ENCODE measurements at regions not wholly inside any gene's neighbourhood (a gene's known extent, or its start where the extent isn't known, plus 50 kb on each side); places are given as distances from the start of the nearest gene placed in this dataset.

DNA sequence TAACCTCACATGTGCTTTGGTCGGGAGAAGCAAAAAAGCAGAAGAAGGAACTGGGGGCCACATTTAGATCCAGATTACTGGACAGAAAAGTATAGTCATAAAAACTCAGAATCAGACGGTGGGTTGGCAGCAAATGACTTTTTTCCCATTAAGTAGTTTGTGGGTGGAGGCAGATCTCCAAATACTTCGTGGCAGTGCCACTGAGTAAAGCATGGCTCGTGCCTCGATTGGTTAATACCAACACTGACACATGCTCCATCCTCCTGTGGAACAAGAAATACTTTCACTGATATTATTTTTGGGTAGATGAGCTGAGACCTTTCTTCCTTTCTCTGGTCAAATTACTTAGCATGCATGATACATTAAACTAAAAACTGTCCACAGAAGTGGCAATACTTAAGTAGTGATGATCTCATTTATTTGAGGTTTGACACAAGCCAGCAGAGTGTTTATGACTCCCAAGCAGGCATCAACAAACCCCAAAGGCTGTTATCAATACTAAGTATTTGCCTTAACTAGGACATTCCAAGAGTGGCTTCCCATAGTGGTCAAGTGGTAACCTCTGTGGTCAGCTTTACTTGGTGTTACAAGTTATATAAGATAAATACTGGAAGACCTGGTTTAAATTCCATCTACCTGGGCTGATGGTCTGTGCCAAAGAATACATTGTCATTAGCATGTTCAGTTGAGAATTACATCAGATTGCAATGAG lies 500.0 kb upstream of the RUNX1 start:
- H3K36me3 ChIP-seq (ENCODE audit: control insufficient read depth, insufficient read depth, low read length) = no peaks in the 10 kb centered on the region
- peaks cover 5% of the 10 kb centered on the region for H3K4me1 ChIP-seq (ENCODE audit: control insufficient read depth, insufficient read depth, low read length)
- no peak overlapping the region for H3K4me3 ChIP-seq (ENCODE audit: low read length)
- no peaks in the 10 kb centered on the region for H3K9me3 ChIP-seq (ENCODE audit: control insufficient read depth, low read length)
- H3K9ac ChIP-seq (ENCODE audit: low read length) = no peak overlapping the region
- no peaks in the 10 kb centered on the region for H3K27me3 ChIP-seq (ENCODE audit: control insufficient read depth, insufficient read depth, low read length)

DNA sequence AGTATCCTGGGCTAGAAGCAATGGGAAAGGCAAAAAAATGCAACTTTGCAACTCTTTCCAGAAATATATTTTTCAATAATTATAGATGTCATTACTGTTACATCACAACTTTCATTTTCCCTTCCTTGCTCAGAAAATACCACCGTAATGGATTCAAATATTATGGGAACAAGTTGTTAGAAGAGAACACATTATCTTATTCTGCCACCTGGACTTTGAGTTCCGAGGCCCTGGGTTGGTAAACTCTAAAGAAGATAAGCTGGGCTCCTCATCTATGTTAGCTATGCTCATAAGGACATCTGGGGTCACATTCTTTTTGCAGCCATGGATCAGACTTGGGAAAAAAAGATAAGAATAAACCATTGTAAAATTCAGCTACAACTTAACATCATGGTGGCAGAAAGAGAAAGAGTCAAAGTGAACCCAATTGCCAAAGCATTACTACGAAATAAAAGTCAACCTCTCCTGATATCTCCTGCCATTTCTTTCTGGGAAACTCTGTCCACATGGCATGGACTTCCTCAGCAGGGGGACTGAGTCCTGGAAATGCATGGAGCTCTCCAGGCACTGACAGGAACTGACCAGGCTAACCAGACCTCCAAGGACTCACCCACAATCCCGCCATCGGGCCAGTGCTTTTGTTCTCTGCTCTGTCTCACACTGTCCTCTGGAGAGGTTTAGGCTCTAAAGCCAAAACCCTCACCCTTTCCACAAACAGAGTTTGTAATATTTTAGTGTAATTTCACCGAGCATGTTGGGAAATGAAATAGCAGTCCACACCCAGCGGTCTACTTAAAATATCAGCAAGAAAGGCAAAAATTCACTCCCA lies 499.1 kb upstream of the RUNX1 start:
- H3K9ac ChIP-seq (ENCODE audit: low read length) = no peak overlapping the region
- peaks cover 5% of the 10 kb centered on the region for H3K4me1 ChIP-seq (ENCODE audit: control insufficient read depth, insufficient read depth, low read length)
- H3K9me3 ChIP-seq (ENCODE audit: control insufficient read depth, low read length) = no peaks in the 10 kb centered on the region
- no peak overlapping the region for H3K4me3 ChIP-seq (ENCODE audit: low read length)
- H3K36me3 ChIP-seq (ENCODE audit: control insufficient read depth, insufficient read depth, low read length) = no peaks in the 10 kb centered on the region
- H3K27me3 ChIP-seq (ENCODE audit: control insufficient read depth, insufficient read depth, low read length) = no peaks in the 10 kb centered on the region

DNA sequence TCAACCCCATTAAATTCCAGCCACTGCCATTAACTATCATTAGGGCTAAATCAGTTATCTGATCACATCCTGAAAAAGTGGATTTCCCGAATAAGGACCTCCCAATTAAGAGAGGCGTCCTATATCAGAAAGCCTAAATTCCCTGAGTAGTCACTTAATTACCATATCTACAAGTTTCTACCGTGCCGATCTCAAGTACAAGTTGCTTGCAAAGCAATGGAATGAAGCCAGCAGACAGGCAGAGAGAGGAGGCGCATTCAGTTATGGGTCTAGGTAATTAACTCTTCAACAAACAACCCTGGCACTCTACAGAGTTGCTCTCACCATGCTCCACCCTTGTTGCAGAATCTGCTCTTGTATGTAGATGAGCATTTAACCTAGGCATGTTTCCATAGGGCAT lies 494.6 kb upstream of the RUNX1 start:
- Histone ChIP-seq H3K36me3 (ENCODE audit: control insufficient read depth, insufficient read depth, low read length) (no peaks in the 10 kb centered on the region), H3K9ac (ENCODE audit: low read length) (no peak overlapping the region), H3K27me3 (ENCODE audit: control insufficient read depth, insufficient read depth, low read length) (no peaks in the 10 kb centered on the region), H3K9me3 (ENCODE audit: control insufficient read depth, low read length) (no peaks in the 10 kb centered on the region), H3K4me3 (ENCODE audit: low read length) (no peak overlapping the region), H3K4me1 (ENCODE audit: control insufficient read depth, insufficient read depth, low read length) (peaks cover 5% of the 10 kb centered on the region)

DNA sequence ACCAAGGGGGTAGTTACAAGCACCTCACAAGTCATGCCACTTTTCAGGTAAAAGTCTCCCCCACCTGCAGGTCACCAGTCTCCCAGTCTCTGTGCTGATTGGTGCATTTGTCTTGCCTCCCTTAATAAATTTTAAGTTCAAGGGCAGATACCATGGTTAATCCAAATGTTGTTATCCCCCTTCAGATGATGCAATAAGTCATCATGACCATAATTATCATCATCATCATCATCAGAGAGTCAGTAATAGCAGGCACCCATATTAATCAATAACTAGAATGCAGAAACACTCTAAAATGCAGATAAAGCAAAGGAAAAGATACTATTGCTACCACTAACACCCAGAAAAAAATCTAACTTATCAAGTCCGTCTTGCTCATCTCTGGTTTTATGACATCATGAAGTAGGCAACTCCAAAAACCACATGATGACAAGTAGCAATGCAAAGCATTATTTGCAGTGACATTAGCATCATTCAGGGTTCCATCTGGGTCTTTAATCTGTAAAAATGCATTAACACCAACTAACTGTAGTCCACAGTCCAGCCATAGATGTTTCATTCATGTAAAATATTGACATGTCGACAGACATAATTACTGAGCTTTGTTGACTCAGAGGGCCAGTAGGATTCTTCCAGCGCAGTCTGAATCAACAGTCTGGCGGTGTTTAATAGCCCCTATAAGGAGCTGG lies 492.0 kb upstream of the RUNX1 start:
- H3K36me3 ChIP-seq (ENCODE audit: control insufficient read depth, insufficient read depth, low read length) = no peaks in the 10 kb centered on the region
- no peak overlapping the region for H3K9ac ChIP-seq (ENCODE audit: low read length)
- H3K27me3 ChIP-seq (ENCODE audit: control insufficient read depth, insufficient read depth, low read length) = no peaks in the 10 kb centered on the region
- H3K9me3 ChIP-seq (ENCODE audit: control insufficient read depth, low read length) = no peaks in the 10 kb centered on the region
- H3K4me1 ChIP-seq (ENCODE audit: control insufficient read depth, insufficient read depth, low read length) = no peaks in the 10 kb centered on the region
- H3K4me3 ChIP-seq (ENCODE audit: low read length) = no peak overlapping the region

DNA sequence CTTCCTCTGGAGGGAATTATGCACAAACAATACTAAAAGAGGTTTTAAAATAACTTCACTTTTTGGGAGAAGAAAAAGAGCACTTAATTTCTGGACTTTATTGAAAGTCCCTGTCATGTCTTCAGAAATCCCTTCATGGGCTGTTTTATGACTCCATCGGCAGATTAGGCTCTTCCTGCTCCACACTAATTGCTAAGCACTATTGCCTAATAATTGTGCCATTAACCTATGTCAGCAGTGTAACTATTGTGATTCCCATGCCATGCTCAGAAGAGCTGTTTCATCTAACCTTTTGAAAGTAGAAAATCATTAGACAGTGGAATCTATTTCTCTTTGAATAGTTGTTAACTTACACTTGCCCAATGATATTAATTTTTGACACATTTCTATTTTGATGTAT lies 489.3 kb upstream of the RUNX1 start:
- Histone ChIP-seq H3K27me3 (ENCODE audit: control insufficient read depth, insufficient read depth, low read length) (no peaks in the 10 kb centered on the region), H3K36me3 (ENCODE audit: control insufficient read depth, insufficient read depth, low read length) (no peaks in the 10 kb centered on the region), H3K4me1 (ENCODE audit: control insufficient read depth, insufficient read depth, low read length) (no peaks in the 10 kb centered on the region), H3K4me3 (ENCODE audit: low read length) (no peak overlapping the region), H3K9me3 (ENCODE audit: control insufficient read depth, low read length) (no peaks in the 10 kb centered on the region), H3K9ac (ENCODE audit: low read length) (no peak overlapping the region)

DNA sequence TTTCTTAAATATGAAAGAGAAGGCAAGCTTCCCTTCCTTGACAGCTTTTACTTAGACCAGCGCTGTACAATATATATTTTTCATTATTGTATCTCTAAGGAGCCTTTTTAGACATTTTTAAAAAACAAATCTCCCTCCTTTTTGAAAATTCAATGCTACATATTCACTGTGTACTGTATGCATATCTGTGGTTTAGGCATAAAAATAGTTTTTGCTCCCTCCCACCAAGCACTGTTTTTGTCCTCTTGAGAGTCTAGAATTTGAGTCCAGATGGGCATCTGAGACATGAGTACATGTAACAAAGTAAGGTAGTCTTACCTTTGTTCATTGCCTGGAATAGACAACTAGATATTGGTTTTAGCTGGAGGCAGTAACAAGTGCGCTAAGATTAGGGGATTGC lies 488.5 kb upstream of the RUNX1 start:
- Histone ChIP-seq H3K4me3 (ENCODE audit: low read length) (no peak overlapping the region), H3K4me1 (ENCODE audit: control insufficient read depth, insufficient read depth, low read length) (no peaks in the 10 kb centered on the region), H3K9ac (ENCODE audit: low read length) (no peak overlapping the region), H3K27me3 (ENCODE audit: control insufficient read depth, insufficient read depth, low read length) (no peaks in the 10 kb centered on the region), H3K36me3 (ENCODE audit: control insufficient read depth, insufficient read depth, low read length) (no peaks in the 10 kb centered on the region), H3K9me3 (ENCODE audit: control insufficient read depth, low read length) (no peaks in the 10 kb centered on the region)

DNA sequence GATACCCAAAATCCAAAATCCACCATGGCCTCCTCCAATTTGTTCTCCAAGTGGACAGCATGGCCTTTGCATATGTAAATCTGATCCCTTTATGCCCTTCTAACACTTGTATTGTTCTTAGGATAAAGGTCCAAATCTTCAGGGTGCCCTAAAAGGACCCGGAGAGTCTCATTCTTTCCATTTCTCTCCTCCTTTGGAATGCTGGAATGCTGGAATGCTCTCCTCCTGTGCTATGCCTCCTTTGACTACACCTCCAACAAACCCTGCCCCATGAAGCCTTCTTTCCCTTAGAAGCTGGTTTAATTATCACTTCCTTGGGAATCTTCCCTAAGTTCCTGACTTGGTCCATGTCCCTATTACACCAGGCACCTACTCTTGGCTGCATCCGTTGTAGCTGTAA lies 484.8 kb upstream of the RUNX1 start:
- Histone ChIP-seq H3K9ac (ENCODE audit: low read length) (no peak overlapping the region), H3K36me3 (ENCODE audit: control insufficient read depth, insufficient read depth, low read length) (no peaks in the 10 kb centered on the region), H3K4me3 (ENCODE audit: low read length) (no peak overlapping the region), H3K27me3 (ENCODE audit: control insufficient read depth, insufficient read depth, low read length) (no peaks in the 10 kb centered on the region), H3K4me1 (ENCODE audit: control insufficient read depth, insufficient read depth, low read length) (peaks cover 12% of the 10 kb centered on the region), H3K9me3 (ENCODE audit: control insufficient read depth, low read length) (no peaks in the 10 kb centered on the region)

DNA sequence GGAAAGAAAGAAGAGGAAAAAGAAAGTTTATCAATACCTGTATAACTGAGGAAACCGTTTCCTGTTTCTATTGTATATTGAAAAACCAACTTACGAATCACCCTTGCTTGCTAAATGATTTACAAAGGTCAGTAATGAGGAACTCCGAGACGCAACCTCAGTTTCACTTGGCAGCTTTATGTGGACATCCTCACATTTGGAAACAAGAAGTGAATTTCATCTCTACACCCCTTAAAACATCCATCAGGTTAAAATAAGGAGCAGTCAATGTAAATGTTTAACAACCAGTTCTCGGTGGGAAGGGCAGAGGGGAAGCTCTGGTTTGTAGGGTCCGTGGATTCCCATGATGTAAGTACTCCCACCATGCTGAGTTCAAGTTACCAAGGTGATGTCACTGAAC lies 481.7 kb upstream of the RUNX1 start:
- Histone ChIP-seq H3K4me3 (ENCODE audit: low read length) (no peak overlapping the region), H3K9ac (ENCODE audit: low read length) (no peak overlapping the region), H3K9me3 (ENCODE audit: control insufficient read depth, low read length) (no peaks in the 10 kb centered on the region), H3K36me3 (ENCODE audit: control insufficient read depth, insufficient read depth, low read length) (no peaks in the 10 kb centered on the region), H3K4me1 (ENCODE audit: control insufficient read depth, insufficient read depth, low read length) (peaks cover 18% of the 10 kb centered on the region), H3K27me3 (ENCODE audit: control insufficient read depth, insufficient read depth, low read length) (no peaks in the 10 kb centered on the region)

DNA sequence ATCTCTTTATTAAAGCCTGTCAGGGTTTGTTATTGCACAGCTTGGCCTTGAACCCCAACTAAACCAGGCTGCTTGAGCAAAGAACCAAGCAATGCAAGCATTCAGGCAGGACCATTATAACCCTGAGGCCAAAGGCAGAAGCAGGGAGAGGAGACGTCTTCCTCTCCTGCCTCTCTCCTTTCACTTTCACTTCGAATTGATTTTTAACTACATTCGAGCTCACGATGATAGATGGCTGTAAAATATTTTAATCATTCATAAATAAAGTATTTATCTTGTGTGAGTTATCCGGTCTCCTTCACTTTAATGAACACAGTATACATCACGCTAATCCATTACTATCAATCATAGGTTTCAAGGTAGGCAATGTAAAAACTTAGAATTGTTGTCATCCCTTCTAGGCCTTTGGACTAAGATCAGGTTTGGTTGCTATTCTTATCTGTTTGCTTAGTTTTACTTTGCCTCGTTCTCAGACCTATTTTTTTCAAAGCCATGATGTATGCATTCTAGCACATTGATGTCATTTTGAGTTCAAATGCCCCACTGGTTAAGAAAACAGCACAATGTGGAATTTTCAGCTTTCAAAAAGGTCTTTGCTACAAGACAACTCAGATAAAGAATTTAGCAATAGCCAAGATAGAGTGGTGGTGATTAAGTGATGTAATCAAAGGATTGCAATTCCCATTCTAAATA lies 480.2 kb upstream of the RUNX1 start:
- H3K27me3 ChIP-seq (ENCODE audit: control insufficient read depth, insufficient read depth, low read length) = no peaks in the 10 kb centered on the region
- H3K36me3 ChIP-seq (ENCODE audit: control insufficient read depth, insufficient read depth, low read length) = no peaks in the 10 kb centered on the region
- H3K4me1 ChIP-seq (ENCODE audit: control insufficient read depth, insufficient read depth, low read length) = peaks cover 18% of the 10 kb centered on the region
- peak overlapping the region; percentile 65 for H3K4me3 ChIP-seq (ENCODE audit: low read length)
- H3K9me3 ChIP-seq (ENCODE audit: control insufficient read depth, low read length) = no peaks in the 10 kb centered on the region
- peak overlapping the region; percentile 66 for H3K9ac ChIP-seq (ENCODE audit: low read length)

DNA sequence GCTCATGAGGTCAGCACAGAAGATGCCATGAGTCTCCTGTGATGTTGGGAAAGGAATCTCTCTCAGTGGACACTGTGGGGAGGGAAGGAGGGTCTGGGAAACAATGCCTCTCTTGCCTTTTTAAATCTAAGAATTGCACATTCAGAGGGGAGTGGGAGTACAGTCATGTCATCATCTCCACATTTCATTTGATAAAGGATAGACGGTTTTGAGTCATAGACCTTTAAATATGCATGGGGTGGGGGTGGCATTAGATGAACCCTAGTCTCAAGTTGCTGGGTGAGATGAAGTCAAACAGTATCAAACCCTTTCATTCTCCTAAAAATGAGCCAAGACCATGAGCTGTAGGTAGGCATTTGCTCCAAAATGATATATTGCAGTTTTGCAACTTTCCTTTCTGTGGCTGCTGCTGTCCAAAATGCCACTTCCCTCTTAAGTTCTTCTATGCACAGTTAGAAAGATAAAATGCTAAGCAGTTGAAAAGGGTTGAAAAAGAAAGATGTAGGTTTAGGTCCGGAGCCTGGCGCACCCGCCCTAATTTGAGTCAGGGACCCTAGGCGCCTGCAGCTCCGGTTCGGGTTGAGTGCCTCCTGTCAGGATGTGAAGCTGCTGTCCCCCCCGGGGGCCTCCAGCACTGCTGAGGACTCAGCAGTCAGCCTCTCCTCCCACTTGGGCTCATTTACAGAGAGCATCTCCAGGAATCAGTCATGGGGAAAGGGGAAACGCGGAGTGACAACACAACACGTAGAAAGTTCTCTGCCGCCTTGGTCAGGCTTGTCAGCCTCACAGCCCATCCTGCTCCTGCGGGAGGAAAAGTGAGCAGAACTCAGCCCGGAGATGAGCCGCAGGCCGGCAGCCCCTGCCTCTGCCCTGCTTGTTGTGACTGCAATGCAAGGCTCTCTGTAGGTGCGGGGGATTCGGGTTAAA lies 479.3 kb upstream of the RUNX1 start:
- no peaks in the 10 kb centered on the region for H3K36me3 ChIP-seq (ENCODE audit: control insufficient read depth, insufficient read depth, low read length)
- H3K9me3 ChIP-seq (ENCODE audit: control insufficient read depth, low read length) = no peaks in the 10 kb centered on the region
- H3K9ac ChIP-seq (ENCODE audit: low read length) = peak overlapping the region; percentile 66
- H3K4me1 ChIP-seq (ENCODE audit: control insufficient read depth, insufficient read depth, low read length) = peaks cover 18% of the 10 kb centered on the region
- no peaks in the 10 kb centered on the region for H3K27me3 ChIP-seq (ENCODE audit: control insufficient read depth, insufficient read depth, low read length)
- H3K4me3 ChIP-seq (ENCODE audit: low read length) = peak overlapping the region; percentile 65

DNA sequence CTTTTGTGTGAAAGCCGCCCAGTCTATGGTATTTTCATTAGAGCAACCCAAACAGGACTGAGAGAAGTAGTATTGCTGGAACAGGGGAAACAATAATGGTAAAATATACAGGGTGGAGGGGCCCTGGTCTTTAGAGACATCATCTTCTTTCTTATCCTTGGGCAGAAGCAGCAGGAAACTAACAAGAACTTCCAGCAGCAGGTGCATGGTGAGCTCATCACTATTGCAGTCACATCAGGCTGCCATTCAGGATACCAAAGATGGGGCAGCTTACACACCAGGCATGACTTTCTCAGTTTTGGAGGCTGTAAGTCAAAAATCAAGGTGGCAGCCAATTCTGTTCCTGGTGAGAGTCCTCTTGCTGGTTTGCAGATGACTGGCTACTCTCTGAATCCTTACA lies 478.3 kb upstream of the RUNX1 start:
- Histone ChIP-seq H3K9me3 (ENCODE audit: control insufficient read depth, low read length) (no peaks in the 10 kb centered on the region), H3K27me3 (ENCODE audit: control insufficient read depth, insufficient read depth, low read length) (no peaks in the 10 kb centered on the region), H3K36me3 (ENCODE audit: control insufficient read depth, insufficient read depth, low read length) (no peaks in the 10 kb centered on the region), H3K9ac (ENCODE audit: low read length) (no peak overlapping the region), H3K4me3 (ENCODE audit: low read length) (no peak overlapping the region), H3K4me1 (ENCODE audit: control insufficient read depth, insufficient read depth, low read length) (peaks cover 18% of the 10 kb centered on the region)
